Thyroid gland (tissue), 4 donors: ENCODE measurements at regions not wholly inside any gene's neighbourhood (a gene's known extent, or its start where the extent isn't known, plus 50 kb on each side); places are given as distances from the start of the nearest gene placed in this dataset.

Experiments used
- CTCF ChIP-seq, 6 experiments: fragments of 200-600 bp in 3 of 6; fragments of 450-650 bp in 3 of 6; sonication (generic) in 3 of 6; IDR thresholded peaks; one replicate each; pipeline ENCODE4 v1.5.1; 2016 to 2019; ENCODE audit warnings: antibody characterized with exemption in 6 of 6, mild to moderate bottlenecking in 2 of 6, inconsistent platforms in 1 of 6, moderate library complexity in 1 of 6
- POLR2A ChIP-seq, 2 donors: fragments of 450-650 bp; IDR thresholded peaks; one replicate each; pipeline ENCODE4 v1.6.1; 2017; ENCODE audit warnings: antibody characterized with exemption in 2 of 2, mild to moderate bottlenecking in 2 of 2, moderate library complexity in 1 of 2

- no peak for TF ChIP-seq POLR2A (IDR thresholded peaks at IDR 0.05)
- TF ChIP-seq CTCF (IDR thresholded peaks at IDR 0.05) = no peak
Observed at GRCh38 chr4:19540859-19541540, 710.7 kb upstream of the SLIT2 start.
